GM19043 (cell line): ENCODE measurements at regions not wholly inside any gene's neighbourhood (a gene's known extent, or its start where the extent isn't known, plus 50 kb on each side); places are given as distances from the start of the nearest gene placed in this dataset.

Experiments used
- ATAC-seq: cut with Tn5 transposase; IDR thresholded peaks from one replicate; pipeline ENCODE4 v1.9.1; 2021; ENCODE audit warnings: low read depth; ENCODE audit not compliant: unreplicated experiment

GRCh38 chr3:14252321-14253021 lies 73.9 kb downstream of the LSM3 start:
- no peak for ATAC-seq

- ATAC-seq, result no peak
These were observed 74.5 kb downstream of the LSM3 start for GRCh38 chr3:14253022-14253706.

- no peak for ATAC-seq
These were observed 75.2 kb downstream of the LSM3 start for GRCh38 chr3:14253707-14254382.

GRCh38 chr3:14254812-14255702 lies 76.4 kb downstream of the LSM3 start:
- ATAC-seq, result no peak

GRCh38 chr3:14256046-14256445 lies 77.4 kb downstream of the LSM3 start:
- no peak for ATAC-seq

GRCh38 chr3:14256561-14257342 lies 78.1 kb downstream of the LSM3 start:
- no peak for ATAC-seq

- no peak for ATAC-seq
These were observed 80.6 kb downstream of the LSM3 start for GRCh38 chr3:14258906-14259904.

- no peak for ATAC-seq
These were observed 81.8 kb downstream of the LSM3 start for GRCh38 chr3:14260463-14260862.

- ATAC-seq, result no peak
These were observed 82.6 kb downstream of the LSM3 start for GRCh38 chr3:14261229-14261628.

GRCh38 chr3:14262212-14262611 lies 83.6 kb downstream of the LSM3 start:
- ATAC-seq, result no peak

- no peak for ATAC-seq
These were observed 84.2 kb downstream of the LSM3 start for GRCh38 chr3:14262867-14263266.

- no peak for ATAC-seq
These were observed 84.8 kb downstream of the LSM3 start for GRCh38 chr3:14263317-14264005.

GRCh38 chr3:14265246-14265962 lies 86.8 kb downstream of the LSM3 start:
- no peak for ATAC-seq

- ATAC-seq, result no peak
These were observed 87.7 kb downstream of the LSM3 start for GRCh38 chr3:14266361-14266760.

- no peak for ATAC-seq
These were observed 89.4 kb downstream of the LSM3 start for GRCh38 chr3:14267976-14268375.

GRCh38 chr3:14268897-14269296 lies 90.3 kb downstream of the LSM3 start:
- no peak for ATAC-seq
